ENCODE measurements at regions not wholly inside any gene's neighbourhood (a gene's known extent, or its start where the extent isn't known, plus 50 kb on each side); places are given as distances from the start of the nearest gene placed in this dataset.

DNA sequence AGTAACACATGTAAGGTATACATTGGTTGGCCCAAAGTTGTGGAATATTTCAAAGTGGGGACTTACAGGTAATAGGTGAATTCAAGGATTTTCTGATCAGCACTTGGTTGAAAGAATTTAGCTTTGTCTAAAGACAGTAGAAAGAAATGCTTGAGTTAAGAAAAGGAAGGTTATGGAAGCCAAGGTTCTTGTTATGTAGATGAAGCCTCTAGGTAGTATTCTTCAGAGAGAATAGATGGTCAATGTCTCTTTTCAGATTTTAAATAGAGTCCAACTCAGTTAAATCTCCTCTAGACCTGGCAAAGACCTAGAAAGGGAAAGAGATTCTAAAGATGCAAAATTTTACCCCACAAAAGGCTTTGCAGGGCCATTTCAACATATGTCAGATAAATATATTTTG is 157.4 kb downstream of the ANKRD30B start:
- DNase-seq: no peak

DNA sequence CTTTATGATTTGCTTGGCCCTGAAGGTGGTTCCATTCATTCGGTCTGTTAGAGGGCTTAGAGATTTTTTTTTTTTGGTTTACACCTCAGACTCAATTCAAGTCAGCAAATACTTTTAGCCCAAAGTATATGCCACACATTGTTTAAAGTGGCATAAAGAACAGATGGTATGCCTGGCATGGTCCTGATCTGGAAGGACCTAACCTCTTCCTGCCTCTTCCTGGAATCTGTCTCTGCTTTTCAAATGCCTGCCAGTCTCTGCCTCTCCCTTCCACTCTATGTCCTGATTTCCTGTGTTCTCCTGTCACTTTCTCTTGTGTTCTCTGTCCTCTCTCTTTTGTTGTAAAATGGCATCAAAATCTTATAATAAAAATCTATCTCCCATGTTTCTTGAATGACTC is 158.0 kb downstream of the ANKRD30B start:
- DNase-seq: no peak

DNA sequence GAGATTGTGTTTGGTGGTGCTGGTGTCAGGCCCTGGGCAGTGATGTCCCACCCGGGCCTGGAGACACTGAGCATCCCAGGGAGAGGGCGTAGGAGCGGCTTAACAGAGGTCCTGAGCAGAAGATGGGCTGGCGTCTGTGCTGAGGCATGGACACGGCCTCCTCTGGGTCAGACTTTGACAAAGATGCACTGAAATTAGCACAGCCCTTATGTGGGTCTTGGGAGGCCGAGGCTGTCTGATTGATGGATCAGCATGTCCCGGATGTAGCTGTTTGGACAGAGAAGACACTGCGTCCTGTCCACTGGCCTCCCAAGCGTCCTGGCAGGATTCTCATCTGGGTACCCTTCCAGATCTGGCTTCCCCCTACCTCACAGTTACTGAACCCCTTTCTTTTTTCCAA is 159.4 kb downstream of the ANKRD30B start:
- DNase-seq: no peak

DNA sequence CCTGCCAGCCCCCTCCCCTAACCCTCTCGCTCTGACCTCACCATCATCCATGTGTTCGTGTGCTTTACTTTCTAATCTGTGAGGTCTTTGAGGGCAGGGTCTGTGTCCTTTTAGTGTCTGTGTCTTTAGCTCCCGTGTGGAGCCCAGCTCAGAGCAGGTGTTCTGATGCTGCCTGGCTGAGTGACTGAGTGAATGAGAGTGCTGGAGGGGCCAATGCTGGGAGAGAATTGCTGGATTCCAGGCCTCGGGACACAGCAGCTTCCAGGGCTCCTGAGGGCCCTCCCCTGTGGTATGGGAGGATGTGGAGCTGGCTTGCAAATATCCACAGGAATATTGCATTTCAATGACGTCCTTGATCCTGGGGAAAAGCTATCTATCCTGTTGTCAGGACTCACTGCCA is 160.6 kb downstream of the ANKRD30B start:
- DNase-seq: no peak

DNA sequence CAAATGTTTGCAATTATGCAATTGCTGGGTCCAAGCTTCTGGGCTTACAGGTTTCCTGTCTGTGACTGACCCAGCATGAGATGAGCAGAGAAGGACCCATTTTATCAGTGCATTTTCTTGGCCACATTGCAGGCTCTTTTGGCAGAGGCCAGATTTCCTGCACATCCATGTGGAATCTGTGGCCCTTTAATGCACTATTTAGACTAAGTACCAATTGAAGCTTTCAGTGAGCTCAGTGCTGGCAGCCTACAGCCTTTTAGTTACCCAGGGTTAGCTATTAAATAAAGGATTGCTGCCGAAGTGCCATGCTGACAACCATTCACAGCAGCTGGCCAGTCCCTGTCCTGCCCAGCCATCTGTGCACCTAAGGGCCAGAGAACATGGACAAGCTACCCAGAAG is 165.0 kb downstream of the ANKRD30B start:
- no peak for DNase-seq

DNA sequence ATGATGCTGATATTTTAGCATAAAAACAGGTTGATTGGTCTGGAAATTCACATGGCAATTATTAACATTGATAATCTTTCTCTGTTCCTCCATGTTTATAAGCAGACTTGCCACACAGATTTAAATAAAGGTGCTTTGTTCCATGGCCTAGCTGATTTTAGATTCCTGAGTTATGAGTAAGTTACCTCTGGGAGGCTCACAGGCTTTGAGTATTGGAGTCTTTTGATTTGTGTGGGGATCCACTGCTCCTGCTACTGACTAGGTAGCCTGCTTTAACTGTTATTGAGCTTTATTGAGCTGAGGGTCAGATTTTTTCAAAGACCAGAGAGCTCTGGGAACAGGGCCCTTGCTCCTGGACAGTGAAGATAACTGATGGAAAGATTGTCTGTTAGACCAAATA is 166.1 kb downstream of the ANKRD30B start:
- DNase-seq: no peak

DNA sequence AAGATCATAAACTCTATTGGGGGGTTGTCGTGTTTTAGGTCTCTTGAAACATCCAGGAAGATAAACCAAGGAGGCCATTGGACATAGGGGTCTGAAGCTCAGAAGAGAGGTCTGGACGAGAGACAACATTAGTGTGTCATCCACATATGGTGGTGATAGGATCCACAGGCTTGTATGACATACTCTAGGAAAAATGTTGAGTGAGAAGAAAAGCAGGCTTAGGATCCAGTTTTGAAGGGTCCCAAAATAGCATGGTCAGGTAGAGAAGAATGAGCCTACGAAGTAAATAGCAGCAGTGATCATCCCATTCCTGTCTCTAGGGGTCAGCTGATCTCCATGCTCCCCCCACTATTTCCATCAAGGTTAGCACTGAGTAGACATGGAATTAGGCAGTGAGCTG is 166.8 kb downstream of the ANKRD30B start:
- no peak for DNase-seq

DNA sequence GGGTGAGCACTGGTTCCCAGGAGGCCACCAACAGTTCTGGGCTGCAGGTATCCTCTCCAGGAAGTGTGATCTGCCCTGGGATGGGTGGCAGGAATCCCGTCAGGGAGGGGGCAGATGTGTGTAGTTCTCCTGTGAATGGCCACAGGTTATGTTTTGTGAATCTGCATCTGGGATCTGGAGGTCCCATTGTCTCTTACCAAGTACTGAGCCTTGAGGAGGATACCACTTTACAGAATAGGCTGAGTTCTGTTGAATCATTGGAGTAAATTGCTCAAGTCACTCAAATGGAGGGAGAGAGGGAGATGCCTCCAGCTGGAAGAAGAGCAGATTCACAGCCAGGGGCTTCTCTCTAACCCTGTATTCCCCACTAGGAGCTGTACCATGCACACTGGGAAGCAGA is 168.2 kb downstream of the ANKRD30B start:
- no peak for DNase-seq

DNA sequence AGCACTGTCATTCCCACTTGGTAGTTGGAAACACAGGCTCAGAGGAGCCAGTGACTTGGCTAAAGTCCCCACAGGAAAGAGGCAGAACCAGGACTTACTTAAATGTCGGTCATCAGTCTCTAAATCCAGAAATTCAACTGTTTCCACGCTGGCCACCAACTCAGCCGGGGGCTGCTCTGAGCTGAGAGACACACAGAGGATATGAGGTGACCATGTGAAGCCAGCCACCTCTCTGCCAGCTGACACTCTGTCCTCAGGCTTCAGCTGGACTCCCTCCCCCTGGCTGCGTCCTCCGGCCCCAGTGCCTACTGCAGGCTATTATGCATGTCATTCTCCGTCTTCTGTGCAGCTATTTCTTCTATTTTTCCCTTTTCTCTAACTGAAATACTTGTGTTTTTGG is 168.9 kb downstream of the ANKRD30B start:
- DNase-seq: no peak

DNA sequence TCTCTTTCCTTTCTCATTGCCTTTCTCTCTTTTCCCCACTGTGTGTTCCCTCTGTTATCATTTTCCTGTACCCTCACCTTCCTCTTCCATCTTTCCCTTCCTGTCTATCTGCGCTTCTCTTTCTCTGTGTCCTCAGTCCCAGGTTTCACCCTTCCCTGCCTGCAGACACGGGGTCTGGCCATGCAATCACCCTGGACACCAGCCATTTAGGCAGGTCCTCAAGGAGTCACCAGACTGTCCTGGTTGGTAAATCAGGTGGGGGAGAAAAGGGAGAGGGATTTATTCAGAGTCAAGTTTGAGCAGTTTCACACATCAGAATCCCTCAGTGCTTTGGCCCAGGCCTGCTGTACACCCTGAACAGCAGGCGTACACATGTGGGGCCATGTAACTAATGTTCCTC is 169.3 kb downstream of the ANKRD30B start:
- DNase-seq: no peak

DNA sequence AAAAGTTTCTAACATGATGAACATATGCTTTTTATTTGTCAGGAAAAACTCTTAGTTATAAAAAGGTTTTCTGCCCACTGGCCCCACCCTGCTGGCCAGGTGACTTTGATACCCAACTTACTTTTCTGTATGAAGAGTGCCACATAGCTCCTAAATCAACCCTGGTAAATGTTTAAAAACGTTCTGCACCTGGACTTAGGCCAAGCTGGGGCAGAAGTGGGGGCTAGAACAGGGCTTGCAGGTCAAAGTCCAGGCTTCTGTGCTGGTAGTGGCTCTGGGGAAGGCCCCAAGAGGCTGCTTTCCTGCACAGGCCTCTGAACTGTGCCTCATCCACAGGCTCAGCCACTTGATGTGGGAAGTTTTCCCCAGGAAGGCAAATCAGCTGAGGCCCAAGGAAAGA is 171.7 kb downstream of the ANKRD30B start:
- DNase-seq: no peak

DNA sequence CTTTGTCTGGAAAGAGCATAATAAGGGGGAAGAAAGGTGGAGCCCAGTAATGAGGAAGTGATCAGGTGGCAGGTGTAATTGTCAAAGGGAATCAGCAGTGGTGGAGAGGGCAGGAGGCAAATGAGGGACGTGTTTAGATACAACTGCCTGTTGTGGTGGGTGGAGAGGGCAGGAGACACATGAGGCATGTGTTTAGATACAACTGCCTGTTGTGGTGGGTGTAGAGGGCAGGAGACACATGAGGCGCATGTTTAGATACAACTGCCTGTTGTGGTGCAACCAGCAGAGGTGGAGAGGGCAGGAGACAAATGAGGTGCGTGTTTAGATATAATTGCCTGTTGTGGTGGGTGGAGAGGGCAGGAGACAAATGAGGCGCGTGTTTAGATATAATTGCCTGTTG is 173.1 kb downstream of the ANKRD30B start:
- no peak for DNase-seq

DNA sequence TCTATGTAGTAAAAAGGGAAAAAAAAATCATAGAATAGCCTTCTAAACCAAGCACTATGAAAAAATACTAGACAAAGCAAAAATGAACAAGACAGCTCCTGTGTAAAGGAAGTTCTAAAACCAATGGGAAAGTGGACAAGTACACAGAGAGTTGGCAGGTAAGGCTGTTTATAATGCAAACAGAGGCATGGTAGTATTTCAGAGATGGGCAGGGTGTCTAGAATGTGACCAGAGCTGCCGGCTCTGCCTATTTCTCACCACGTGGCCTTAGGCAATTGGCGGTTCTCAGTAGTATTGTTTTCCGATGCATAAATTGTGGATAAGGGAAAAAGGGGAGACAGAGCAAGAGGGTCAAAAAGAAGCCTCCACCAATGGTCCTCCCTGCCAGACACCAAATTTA is 173.6 kb downstream of the ANKRD30B start:
- no peak for DNase-seq

DNA sequence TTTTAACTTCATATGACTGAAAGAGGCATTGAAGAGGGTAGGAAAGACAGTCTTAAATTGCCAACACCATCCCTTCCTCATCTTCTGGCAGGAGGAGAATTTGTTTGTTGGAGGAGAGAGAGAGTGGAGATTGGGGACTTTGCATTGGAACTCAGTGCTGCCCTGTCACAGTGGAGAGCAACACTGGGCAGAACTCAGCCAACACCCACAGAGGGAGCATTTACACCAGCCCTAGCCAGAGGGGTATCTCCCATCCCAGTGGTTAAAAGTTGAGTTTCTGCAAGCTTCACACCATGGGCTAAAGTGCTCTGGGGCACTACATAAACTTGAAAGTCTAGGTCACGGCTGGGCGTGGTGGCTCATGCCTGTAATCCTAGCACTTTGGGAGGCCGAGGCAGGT is 174.1 kb downstream of the ANKRD30B start:
- DNase-seq: no peak

DNA sequence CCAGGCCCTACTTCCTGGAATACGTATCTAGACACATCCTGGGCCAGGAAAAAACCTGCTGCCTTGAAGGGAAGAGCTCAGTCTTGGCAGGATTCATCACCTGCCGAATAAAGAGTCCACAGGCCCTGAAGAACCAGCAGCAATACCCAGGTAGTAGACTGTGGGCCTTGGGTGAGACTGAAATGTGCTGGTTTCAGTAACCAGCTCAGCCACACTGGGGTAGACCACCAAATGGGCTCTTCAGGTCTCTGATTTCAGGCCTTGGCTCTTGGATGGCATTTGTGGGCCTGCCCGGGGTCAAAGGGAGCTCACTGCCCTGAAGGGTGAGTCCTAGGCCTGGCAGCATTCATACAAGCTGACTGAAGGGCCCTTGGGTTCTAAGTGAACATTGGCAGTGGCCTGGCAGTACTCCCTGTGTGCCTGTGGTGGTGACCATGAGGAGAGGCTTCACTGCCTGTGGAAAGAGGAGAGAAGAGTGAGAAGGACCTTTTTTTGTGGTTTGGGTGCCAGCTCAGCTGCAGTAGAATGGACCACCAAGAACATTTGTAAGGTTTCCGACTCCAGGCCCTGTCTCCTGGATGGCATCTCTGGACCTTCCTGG is 175.1 kb downstream of the ANKRD30B start:
- DNase-seq: no peak

DNA sequence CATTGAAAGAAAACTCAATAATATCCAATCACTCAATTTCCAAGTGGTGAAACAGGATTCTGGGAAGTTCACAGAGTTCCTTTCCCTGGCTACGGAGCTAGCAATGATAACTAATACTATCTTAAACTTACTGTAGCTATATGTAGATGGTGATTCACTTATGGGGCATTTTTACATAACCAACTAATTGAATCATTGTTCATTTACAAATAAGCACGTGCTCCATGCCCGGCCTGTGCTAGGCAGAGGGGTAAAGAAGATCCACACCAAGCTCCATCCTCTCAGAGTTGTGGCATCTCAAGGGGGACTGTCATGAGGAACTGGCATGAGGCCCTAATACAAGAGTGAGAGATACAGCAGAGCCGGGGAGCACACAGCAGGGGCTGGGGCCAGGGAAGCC is 176.3 kb downstream of the ANKRD30B start:
- DNase-seq: no peak

DNA sequence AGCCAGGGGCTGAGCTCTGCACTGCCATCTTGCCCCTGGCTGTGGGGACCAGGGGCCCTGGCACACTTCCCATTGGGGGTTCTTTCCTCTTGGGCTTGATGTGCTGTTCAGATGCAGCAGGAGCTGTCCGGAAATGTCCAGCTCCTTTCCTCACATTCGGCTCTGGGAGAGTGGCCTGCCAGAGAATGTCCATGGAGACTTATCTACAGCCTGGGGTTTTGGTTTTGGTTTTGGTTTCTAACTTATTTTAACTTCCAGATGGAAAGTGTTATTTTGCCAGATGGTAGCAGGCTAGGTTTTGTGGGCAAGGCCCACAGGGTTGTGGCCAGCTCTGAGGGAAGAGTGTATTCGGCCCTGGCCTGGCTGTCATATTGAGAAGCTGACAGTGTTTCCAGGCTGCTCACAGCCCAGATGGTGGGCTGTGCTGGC is 177.3 kb downstream of the ANKRD30B start:
- no peak for DNase-seq

DNA sequence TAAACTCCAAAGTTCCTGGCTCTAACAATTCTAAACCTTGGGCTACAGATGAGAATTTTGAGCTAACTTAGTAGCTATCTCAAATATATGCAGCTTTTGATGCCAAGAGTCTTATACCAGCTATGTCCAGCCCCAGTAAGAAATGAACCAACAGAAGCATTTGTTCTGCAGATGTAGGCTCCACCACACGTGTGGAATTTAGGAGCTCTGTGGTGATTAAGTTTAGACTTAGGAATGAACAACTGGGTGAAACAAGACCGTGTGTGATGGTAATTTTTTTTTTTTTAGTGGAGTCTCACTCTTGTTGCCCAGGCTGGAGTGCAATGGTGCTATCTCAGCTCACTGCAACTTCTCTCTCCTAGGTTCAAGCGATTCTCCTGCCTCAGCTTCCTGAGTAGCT is 179.7 kb downstream of the ANKRD30B start:
- DNase-seq: no peak

DNA sequence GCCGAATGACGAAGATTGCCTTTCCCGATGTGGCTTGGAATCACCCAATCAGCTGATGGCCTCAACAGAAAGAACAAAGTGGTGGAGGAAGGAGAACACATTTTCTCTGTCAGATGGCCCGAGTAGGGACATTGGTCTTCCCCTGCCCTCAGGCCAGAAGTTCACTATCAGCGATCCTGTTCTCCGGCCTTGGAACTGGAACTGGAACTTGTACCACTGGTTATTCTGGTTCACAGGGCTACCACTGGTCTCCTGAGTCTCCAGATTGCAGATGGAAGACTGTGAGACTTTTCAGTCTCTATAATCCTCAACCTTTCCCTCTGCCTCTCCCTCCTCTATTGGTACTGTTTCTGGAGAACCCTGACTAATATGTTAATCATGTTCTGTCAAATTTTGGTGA is 180.4 kb downstream of the ANKRD30B start:
- no peak for DNase-seq

DNA sequence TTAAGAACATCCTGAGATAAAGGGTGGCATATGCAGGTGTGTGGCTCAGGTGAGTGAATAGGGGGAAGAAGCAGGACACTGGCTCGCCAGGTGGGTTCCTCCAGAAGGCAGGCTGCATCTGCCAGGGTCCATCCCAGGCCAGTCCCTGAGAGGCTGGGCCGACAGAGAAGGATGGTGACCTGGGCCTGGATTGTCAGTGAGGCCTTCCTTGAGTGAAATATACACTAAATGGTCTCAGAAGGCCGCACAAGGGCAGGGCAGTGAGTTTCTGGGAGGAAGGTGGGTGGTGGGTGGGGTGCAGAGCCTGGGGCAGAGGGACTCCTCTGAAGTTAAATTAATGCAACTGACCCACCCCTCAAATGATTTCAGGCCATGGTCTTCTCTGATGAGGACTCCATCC is 182.1 kb downstream of the ANKRD30B start:
- DNase-seq: peak in 1 of 2 donors; percentile 4

DNA sequence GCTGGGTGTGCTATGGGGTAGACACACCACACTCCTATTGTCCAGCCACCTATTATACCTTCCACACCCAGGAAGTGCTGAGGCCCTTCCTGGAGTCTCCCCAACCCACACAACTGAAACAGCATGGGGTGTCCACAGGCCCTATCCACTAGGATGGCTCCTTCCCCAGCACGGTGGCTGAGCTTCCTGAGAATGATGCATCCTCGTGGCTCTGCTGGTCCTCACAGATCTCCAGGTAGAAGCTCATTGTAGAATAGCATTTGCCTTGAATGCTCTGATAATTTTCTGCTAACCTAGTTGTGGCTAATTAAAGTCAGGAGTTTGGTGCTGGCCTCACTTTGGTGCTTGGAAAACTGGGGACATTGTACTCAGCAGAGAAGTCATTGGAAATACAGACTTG is 182.6 kb downstream of the ANKRD30B start:
- no peak for DNase-seq

DNA sequence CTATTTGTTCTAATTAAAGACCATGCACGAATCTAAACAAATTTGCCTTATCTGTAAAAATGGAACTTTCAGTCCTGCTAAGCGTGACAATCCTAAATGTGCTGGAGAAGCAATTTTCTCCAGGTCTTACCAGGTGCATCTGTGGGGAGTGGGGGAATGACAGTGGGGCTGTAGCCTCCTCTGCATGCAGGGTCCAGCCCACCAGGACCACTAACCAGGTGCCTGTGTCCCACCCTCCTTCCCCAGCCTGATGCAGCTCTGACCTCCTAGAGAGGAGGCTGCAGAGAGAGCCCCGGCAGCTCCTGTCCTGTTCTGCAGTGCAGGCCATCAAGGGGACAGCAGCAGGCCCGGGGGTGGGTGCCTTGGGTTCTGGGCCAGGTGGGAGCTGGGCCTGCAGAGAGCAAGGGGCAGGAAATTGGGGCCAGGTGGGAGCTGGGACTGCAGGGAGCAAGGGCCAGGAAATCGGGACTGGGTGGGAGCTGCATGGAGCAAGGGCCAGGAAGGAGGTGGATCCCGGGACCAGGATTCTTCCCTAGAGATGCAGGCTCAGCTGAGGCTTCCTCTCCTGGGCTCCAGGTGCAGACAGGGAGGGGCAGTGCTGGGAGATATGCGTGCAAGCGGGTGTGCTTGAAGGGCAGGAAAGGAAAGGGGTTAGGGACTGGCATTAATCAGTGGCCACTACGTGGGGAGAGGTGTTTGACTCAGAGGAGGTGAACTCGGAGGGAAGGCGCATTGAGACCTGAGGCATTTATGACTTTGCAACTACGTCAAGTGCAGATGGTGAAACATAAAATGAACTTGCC is 185.3 kb downstream of the ANKRD30B start:
- peak in 1 of 2 donors; percentile 8 for DNase-seq

DNA sequence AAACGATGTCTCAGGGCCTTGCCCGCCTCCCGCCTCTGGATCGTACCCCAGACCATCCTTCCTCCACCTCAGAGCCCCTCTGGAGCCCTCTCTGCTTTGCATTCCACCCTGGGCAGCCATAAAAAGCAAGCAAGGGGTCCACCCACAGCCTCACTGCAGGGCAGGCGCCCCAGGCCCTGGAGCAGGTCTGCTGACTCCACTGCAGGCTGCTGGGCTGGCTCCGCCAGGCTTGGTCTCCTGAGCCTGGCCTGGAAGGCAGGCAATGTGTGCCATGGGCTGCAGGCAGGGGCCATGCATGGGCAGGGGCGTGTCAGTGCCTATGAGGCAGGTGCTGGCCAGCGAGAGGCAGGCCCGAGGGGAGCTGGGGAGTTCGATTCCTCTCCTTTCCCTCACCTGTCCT is 186.0 kb downstream of the ANKRD30B start:
- peak in 1 of 2 donors; percentile 11 for DNase-seq

DNA sequence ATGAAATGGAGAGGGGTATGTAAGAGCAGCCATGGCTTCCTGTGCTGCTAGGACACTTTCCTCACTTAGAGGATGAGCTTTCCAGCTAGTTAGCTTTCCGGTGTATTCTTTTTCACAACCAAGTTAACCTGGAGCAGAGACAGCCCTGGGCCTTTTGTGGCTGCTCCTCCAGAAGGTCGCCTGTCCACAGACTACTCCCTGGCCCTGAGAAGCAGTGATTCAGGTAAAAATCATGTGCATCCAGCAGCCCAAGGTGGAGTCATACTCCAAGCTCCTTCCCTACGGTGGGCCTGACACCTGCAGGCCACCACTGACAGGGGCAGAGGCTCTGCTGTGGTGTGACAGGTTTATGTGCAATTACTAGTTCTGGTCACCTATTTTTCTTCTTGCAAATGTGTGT is 187.2 kb downstream of the ANKRD30B start:
- peak in 1 of 2 donors; percentile 8 for DNase-seq

DNA sequence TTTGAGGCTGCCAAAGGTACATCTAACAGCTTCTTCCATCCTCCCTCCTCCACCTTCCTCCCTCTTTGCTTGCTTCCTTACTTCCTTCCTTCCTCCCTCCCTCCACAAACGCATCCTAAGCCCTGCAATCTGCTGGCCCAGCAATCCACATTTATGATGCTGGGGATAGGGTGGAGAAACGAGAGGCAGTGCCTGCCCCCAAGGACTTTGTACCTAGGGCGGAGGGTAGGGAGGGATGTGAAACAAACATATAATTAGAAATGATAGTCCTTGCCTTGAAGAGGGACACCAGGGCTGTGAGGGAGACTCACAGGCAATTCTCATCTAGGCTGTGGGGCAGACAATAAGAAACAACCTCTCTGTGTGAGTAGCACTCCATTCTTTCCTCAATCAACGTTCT is 188.3 kb downstream of the ANKRD30B start:
- DNase-seq: no peak
